GM18511 (cell line): ENCODE measurements at regions not wholly inside any gene's neighbourhood (a gene's known extent, or its start where the extent isn't known, plus 50 kb on each side); places are given as distances from the start of the nearest gene placed in this dataset.

ENCODE experiments used
- ATAC-seq: cut with Tn5 transposase; IDR thresholded peaks from one replicate; pipeline ENCODE4 v1.9.1; 2021; ENCODE audit warnings: mild to moderate bottlenecking, moderate library complexity; ENCODE audit not compliant: unreplicated experiment

DNA sequence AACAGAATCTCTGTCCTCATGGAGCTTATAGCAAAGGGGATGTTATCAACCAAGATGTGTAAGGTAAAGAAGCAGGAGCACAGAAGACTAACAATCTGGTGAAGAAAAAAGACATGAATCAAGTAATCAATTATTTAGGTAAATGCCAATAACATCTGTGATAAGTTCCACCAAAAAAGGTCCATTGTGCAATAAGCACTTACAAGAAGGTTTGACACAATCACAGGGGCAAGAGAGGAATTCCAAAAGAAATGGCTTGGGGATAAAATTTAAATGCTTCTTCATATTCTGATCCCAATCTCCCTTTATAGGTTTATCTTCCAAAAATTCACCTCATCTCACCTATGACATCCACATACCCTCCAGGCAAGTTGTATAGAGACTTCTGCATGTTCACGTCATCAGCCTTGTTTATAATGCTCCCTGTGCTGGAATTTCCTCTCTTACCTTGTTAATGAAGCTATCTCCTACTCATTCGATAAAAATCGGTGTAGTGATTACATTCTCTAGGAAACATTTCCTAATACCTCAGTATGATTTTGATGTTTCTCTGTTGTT is 53.6 kb upstream of the DPT start:
- no peak for ATAC-seq

DNA sequence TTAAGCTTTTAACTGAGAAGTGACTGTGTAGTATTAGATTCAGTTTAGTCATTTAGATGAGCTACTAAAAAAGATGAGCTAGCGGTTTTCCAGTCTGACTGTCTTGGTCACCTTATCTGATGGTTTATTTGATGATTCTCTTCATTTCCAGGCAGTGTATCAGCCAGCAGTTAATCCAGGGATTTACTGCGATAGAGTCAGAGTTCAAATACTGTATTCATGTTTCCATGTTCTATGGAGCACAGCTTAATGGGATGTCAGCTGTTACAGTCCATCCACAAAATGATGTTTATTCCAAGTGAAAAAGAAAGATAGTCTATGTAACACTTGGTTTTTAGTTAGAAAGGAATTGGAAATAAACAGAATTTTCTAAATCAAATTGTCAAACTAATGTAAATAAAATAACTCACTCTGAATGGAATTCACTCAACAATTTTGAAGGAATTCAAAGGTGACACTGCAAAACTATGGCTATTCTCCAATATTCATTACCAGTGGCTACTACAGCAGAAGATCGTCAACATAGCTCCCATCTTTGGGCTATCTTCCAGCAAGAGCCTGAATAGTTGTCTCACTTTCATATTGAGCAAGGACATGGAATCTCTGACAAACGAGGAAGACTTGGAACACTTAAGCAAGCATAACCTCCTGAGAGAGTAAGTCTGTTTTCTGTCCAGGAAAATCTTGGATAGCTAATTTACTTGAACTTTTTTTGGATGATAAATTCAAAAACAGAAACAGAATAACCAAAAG is 54.6 kb upstream of the DPT start:
- ATAC-seq = no peak

DNA sequence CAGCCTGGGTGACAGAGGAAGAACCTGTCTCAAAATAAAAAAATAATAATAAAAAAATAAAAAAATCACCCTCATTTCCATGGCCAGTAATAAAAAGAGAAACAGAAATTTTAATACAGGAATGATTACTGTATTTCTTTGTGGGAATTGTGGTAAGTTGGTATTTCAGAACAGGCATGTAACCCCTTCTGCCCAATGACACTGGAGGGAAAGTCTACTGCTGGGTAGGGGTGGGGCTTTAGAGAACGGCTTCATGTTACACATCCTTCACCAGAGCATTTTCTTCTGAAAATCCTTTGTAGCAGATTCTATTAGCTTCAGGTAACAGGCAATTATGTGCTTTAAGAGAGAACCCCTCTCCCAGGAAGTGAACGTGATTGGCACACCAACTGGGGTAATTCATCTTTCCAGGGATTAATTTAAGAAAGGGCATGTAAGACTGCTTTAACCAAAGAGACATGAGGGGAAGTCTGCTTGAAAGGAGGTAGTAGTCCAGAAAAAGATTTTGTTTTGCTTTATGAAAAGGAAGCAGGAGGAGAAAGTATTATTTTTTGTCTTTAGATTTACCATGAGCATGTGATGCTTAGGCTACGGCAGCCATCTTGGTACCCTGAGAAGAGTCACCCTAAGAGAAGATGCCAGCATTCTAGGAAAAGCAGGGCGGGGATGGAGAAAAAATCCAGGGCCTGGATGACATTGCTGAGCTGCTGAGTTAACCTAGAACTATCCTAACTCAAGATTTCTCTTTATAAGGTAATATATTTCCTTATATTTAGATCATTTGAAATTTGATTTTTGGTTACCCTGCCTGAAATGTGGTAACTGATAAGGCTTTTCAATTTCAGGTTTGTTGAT is 57.7 kb upstream of the DPT start:
- ATAC-seq = no peak

DNA sequence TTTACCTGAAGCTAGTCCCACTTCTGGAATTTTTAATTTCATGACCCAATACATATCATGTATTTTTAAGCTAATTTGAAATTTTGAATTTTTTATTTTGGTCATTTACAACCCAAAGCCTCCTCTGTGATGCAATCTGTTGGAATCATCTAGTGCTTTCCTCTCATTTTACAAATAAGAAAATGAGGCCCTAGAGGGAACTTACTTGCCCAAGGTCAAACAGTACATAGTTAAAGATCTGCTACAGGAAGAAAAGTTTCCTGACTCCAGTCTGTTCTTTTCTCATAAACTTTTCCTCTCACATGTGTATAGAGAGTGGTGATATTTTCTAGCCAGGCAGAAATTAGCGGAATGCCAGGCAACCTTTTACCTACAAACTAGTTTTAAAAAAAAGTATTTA is 59.3 kb upstream of the DPT start:
- ATAC-seq = no peak

DNA sequence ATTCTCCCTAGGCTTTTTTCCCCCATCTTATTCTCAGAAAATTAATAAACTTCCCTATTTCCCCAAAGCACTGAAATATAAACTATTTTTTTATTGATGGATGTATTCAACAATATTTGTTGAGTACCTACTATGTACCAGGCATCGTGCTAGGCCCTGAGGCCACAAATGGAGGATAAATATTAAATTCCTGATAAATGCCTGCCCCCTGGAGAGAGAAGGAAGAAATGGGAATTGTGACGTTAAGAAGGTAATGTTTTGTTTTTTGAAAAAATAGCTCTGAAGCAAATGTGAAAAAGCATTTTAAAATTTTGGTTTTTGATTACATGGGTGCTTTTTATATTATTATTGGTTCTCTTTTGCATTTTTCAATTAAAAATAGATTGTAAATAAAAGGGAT is 60.5 kb upstream of the DPT start:
- no peak for ATAC-seq

DNA sequence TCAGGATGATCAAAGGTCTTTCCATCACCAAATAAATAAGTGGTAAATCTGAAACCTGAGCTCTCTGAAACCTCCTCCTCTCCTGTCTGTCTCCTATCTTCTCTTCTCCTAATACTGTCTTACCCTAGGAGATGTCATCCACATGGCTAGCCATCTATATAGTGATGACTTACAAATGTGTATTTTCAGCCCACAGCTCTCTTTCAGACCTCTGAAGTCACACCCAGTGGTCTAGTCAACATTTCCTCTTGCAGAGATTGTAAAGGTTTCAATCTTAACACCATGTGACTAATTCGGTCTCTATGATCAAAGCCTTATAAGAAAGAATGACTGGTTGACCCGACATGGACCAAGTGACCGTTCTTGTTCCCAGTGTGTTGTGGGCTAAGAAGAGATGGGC is 63.1 kb upstream of the DPT start:
- no peak for ATAC-seq

DNA sequence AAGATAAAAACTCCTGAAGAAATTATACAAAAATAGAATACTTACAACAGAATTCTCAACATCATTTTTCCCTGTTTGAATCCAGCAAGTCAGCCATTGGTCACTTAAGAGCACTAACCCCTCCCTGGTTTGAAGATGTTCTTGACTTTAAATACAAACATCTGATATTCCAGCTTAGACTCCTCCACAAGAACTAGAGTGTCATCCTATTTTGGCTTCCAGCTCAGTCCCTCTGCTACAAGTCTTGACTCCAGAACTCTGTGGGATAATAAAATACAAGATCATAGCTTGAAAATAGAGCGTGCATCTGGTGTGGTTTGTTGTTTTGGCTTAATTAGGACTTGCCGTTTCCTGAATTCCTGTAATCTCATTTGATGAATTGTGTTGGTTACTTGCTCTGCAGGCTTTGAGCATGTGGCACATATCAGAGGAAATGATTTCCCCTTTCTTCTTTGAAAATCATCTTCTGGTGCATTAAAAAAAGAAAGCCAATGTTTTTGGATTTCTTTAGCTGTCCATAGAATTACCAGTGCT is 63.7 kb upstream of the DPT start:
- no peak for ATAC-seq

DNA sequence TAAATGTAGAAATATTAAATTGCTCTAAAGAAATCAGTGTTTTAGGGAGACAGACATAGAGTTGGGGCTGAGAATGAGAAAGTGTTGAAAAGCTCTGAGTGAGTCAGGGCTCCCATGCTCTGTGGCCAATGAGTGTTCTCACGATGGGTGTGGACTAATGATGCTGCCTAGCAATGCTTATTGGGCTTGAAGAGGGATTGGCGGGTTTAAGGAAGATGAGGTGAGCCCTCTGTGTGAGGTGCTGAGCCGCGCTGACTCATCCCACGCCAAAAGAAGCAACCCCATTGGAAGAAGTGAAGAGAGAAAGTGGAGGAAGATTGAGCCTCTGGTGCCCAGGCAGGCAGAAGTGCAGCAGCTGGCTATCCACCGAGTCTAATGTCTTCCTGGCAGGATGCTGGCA is 65.1 kb upstream of the DPT start:
- ATAC-seq = no peak

DNA sequence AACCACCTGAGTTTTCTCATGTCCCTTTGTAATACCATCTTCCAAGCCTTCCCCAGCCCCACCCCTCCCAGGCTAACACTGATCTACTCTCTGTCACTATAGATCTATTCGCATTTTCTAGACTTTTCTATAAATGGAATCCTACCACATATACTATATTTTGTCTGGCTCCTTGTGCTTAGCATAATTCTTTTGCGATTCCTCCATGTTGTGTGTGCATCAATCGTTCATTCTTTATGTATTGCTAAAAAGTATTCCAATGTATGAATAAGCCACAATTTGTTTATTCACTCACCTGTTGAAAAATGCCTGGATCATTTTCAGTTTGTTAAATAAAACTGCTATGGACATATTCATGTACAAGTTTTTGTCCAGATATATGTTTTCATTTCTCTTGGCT is 66.7 kb upstream of the DPT start:
- ATAC-seq = no peak

DNA sequence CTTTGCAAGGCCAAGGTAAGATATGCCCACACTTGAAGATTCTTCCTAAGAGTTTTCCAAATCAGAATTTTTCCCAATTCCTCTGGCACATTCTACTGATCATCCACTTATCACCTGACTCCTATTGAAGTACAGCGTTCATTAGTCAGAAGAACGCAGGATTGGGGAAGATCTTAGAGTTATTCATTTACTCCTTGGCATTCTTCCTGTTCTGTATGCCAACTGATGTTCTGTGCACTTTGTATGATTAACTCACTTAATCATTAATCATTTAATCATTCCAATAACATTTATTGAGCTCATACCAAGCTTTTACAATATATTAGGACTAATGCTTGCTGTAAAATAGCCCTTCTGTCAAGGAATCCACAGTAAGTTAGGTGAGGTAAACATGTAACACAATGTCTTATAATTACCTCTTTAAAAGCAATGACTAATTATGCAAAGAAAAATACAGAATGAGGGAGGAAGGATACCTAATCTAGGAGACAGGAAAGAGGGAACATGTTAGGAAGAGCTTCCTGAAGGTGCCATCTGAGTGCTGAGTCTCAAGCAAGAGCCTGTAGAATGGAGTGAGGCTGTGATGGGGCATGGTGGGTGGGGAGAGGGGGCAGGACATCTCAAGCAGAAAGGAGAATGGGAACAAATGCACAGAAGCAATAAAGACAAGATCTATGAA is 71.1 kb upstream of the DPT start:
- no peak for ATAC-seq

DNA sequence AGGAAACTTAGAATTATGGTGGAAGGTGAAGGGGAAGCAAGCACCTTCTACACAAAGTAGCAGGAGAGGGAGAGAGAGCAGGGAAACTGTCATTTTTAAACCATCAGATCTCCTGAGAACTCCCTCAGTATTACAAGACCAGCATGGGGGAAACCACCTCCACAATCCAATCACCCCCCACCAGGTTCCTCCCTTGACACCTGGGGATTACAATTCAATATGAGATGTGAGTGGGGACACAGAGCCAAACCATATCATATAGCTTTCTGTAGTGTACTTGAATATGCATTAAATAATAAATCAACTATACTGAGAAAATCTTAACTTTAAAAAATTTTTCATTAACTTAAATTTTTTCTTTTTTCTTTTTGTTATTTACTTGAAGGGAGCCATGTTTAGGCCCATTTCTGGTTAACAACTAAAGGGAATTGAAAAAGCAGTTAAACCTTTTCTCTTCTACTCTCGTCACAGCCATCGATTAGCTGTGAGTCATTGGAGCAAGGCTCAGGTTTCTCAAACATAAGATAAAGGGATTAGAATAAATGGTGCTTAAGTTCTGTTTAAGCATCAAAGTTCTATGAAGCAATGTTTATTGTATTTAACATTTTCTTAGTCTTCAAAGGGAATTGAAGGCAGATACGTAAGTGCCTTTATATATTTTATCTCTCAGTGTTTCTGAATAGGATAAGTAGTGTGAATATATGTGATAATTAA is 72.2 kb upstream of the DPT start:
- ATAC-seq = no peak

DNA sequence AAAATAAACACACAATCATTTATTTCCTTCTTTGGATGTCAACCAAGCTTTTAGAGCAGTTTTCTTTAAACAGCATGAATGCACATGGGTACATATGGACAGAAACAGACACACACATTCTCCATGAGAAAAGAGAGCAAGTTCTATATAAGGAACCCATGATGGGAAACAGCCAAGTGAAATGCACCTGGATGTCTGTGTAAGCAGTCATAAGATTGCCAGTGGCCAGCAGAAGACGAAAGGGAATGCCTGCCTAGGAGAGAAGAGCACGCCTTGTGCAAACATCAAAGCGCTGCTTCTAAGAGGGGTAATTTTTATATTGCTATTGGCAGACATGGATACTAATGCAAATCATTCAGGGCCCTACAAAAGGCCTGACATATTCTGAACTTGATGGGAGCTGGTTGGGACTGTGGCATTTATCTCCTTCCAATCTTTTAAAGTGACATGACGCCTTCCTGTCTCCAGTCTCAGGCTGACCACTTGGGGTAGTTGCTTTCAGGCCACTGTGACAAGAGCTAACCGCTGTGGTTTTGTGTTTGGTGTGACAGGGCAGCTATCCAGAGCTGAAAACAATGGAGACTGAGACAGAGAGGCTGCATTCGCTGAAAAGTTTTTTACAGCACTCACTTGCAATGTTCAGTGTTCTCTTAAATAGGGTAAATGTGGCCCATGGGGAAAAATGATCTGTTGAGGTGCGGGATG is 75.0 kb upstream of the DPT start:
- ATAC-seq = no peak

DNA sequence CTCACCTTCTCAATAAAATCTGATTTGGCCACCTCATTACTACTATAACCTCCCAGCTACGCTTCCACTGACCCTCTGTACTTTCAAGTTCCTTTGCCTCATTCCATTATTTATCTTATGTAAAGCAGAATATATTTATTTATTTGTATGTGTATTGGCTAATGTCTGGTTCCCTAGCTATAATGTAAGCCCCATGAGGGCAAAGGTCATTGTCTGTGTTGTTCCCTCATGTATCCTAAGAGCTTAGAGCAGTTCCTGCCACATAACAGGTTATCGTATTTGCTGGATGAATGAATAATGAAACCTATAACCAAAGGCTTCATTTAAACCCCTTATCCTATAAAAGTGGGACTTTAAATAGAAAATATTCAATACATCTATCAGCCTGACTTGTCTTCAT is 77.9 kb upstream of the DPT start:
- no peak for ATAC-seq

DNA sequence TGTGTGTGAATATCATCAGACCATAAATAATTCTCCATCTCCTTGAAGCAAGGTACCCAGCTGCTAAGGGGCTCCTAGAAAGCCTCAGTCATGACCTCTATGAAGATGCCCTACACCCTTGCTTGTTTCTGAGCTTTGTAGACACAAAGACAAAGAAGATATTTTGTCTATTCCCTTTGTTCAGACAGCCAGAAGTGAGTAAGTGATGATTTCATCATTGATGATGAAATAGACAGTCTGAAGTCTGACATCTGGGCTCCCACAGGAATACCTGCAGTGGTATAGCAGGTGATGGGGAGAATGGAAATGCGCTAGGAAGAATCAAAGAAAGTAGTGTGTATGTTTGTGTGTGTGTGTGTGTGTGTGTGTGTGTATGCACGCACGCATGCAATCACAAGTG is 82.2 kb upstream of the DPT start:
- no peak for ATAC-seq

DNA sequence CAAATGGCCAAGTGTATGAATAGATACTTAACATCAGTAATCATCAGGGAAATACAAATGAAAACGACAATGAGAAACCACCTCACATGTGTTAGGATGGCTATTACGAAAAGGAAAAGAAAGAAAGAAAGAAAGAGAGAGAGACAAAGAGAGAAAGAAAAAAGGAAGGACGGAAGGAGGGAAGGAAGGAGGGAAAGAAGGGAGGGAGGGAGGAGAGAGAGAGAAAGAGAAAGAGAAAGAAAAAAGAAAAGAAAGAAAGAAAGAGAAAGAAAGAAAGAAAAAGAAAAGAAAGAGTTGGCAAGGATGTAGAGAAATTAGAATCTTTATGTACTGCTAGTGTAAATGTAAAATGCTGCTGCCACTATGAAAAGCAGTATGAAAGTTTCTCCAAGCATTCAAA is 90.7 kb upstream of the DPT start:
- no peak for ATAC-seq

DNA sequence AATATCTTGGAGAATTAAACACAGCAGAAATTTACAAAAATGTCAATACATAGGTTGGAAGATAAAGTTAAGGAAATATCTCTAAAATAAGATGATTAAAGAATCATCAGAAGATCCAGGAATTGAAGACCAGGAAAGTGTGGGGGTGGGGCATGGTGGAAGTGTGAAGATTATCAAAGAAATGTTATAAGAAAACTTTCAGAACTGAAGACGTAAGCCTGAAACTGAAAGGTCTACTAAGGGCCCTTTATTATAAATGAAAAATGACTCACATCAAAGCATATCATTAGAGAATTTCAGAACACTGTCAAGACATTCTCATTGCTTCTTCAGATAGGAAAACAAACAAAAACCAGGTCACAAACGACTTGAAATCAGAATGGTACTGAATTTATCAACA is 92.4 kb upstream of the DPT start:
- ATAC-seq = no peak

DNA sequence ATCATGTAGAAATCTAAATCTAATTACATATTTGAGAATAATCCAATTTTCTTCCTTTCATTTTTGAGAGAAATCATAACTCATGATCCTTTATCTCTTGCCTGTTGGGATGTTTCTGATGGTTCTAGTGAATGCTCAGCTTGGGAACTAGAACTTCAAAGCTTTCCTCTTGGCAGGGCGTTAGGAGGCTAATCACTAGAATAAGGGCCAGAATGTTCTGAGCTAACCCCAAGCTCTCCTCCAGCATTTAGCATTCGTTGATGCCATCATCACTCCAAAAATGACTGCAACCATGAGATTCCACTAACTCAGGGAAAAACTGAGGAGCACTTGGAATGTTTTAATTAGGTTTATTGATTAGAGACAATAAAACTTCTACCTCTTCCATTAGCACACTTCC is 93.9 kb upstream of the DPT start:
- no peak for ATAC-seq

DNA sequence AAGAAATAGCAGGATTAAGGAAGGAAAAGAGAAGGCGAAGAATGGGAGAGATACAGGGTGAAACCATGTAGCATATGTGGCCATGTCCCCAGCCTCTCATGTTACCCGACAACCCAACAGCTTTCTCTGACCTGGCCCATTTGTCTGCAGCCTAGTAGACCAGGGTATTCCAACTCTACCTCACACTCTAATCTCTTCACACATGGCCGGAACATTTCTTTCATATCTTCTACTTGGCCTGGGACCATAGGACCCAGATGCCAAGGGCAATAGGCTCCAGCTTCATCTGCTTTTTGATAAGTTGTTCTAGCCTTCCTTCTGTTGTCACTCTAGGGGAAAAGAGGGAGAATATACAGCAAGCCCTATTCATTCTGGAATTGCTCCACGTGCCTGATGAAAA is 95.0 kb upstream of the DPT start:
- no peak for ATAC-seq

DNA sequence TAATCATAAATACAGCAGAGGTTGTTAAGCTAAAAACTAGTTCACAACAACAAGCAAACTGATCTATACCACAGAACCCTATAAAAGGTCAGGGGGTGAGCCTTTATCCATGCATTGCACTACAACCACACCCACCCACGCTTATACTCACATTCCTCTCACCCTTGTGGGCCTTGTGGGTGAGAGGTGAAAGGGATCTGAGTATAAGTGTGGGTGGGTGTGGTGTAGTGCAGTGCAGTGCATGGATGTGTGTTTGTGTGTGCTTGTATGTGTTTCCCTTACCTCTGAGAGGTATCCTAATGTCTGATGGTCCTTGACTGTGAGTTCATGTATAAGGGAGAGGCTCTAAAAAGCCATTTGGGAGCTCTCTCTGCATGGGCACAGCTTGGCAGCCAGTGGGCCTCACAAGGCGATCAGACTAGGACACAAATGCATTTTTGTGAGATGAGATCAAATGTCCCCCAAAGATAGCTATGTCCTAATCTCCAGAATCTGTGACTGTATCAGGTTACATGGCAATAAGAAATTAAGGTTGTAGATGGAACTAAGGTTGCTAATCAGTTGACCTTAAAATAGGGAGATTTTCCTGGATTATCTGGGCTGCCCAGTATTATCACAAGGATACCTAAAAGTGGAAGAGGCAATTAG is 95.5 kb upstream of the DPT start:
- ATAC-seq = peak; percentile 60

DNA sequence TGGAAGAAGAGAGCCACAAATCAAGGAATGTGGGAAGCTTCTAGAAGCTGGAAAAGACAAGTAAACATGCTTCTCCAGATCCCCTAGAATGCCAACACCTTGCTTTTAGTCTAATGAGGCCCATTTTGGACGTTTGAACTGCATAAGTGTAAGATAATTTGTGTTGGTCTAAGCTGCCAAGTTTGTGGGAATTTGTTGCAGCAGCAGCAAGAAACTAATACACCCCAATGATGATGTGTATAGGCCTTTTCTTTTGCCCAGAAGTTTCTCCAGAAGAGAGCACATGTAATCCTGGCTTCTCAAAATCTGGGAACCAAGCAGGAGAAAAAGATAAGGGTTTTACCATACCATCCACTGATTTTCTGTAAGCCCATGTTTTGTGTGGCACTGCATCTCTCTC is 96.1 kb upstream of the DPT start:
- ATAC-seq = no peak
